DND-41 (cell line): ENCODE measurements at regions not wholly inside any gene's neighbourhood (a gene's known extent, or its start where the extent isn't known, plus 50 kb on each side); places are given as distances from the start of the nearest gene placed in this dataset.

ENCODE experiments used
- ATAC-seq: fragments of 200-7000 bp; cut with Tn5 transposase; 3 replicates; pipeline ENCODE4 v1.9.1; 2021; ENCODE audit warnings: low read depth; ENCODE audit not compliant: insufficient read depth
- DNase-seq: peaks from one replicate; pipeline ENCODE4 v3.0.0-alpha.2; 2020
- H2AFZ ChIP-seq: 2 replicates; pipeline ENCODE4 v1.6.0; 2012; ENCODE audit warnings: low read depth, low read length
- H3K27ac ChIP-seq: 2 replicates; pipeline ENCODE4 v1.5.1; 2012; ENCODE audit warnings: low read length, inconsistent platforms
- H3K27me3 ChIP-seq: fragments of 200-600 bp; sonication (generic); 2 replicates; pipeline ENCODE4 v1.6.0; 2012; ENCODE audit warnings: low read length, mild to moderate bottlenecking, inconsistent platforms; ENCODE audit not compliant: insufficient read depth, poor library complexity
- H3K36me3 ChIP-seq: 2 replicates; pipeline ENCODE4 v1.5.1; 2012; ENCODE audit warnings: low read length, inconsistent platforms; ENCODE audit not compliant: insufficient read depth
- H3K4me1 ChIP-seq: 2 replicates; pipeline ENCODE4 v1.5.1; 2012; ENCODE audit warnings: mild to moderate bottlenecking, low read length; ENCODE audit not compliant: insufficient read depth
- H3K4me2 ChIP-seq: 2 replicates; pipeline ENCODE4 v1.6.0; 2012; ENCODE audit warnings: mild to moderate bottlenecking, moderate library complexity, low read length, inconsistent platforms; ENCODE audit not compliant: insufficient read depth
- H3K4me3 ChIP-seq, 2 experiments: fragments of 200-600 bp in 1 of 2; shearing (Covaris generic) in 1 of 2; 2 replicates each; pipeline ENCODE4 v1.5.1; 2012 to 2016; ENCODE audit warnings: inconsistent platforms in 2 of 2, low read length in 2 of 2, mild to moderate bottlenecking in 2 of 2, low read depth in 1 of 2, moderate library complexity in 1 of 2
- H3K79me2 ChIP-seq: 2 replicates; pipeline ENCODE4 v1.6.0; 2012; ENCODE audit warnings: low read length, inconsistent platforms; ENCODE audit not compliant: insufficient read depth
- H3K9ac ChIP-seq: 2 replicates; pipeline ENCODE4 v1.6.0; 2012; ENCODE audit warnings: low read depth, mild to moderate bottlenecking, inconsistent platforms, low read length, moderate library complexity
- H3K9me3 ChIP-seq: 2 replicates; pipeline ENCODE4 v1.5.1; 2012; ENCODE audit warnings: low read length, moderate library complexity, mild to moderate bottlenecking, inconsistent platforms; ENCODE audit not compliant: insufficient read depth, severe bottlenecking
- H4K20me1 ChIP-seq: 2 replicates; pipeline ENCODE4 v1.6.0; 2012; ENCODE audit warnings: low read length; ENCODE audit not compliant: insufficient read depth
- EZH2 ChIP-seq: IDR thresholded peaks from 3 replicates; pipeline ENCODE4 v1.6.1; 2012; ENCODE audit warnings: borderline replicate concordance, low read depth, mild to moderate bottlenecking, moderate library complexity, low read length, inconsistent platforms; ENCODE audit not compliant: severe bottlenecking
- TF ChIP-seq, protein P1 (sequence below): IDR thresholded peaks from 2 replicates; pipeline ENCODE4 v1.5.1; 2012; ENCODE audit warnings: borderline replicate concordance, low read length, moderate library complexity, mild to moderate bottlenecking; ENCODE audit not compliant: poor library complexity, severe bottlenecking; ENCODE audit errors: extremely low read depth

DNA sequence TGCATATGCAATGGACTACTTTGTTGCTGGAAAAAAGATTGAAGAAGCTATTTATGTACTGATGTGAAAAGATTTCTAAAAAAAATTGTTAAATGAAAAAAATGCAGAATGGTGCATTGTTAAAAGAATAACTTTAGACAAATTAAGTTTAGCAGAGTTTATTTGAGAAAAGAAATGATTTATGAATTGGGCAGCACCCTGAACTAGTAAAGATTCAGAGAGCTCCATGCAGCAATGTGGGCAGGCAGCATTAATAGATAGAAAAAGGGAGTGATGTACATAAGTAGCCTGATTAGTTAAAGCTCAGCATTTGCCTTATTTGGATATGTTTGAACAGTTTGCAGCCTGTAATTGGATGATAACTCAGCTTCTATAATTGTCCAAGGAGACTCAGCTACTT, 677.9 kb upstream of the SEMA6A start:
- H3K9me3 ChIP-seq, result no peaks in the 10 kb centered on the region
- no peaks in the 10 kb centered on the region for H3K36me3 ChIP-seq
- no peaks in the 10 kb centered on the region for H3K4me1 ChIP-seq
- no peaks in the 10 kb centered on the region for H3K27me3 ChIP-seq
- no peak overlapping the region for H3K4me2 ChIP-seq
- no peak overlapping the region for H3K4me3 ChIP-seq
- no peak for TF ChIP-seq EZH2
- TF ChIP-seq, protein P1, sequence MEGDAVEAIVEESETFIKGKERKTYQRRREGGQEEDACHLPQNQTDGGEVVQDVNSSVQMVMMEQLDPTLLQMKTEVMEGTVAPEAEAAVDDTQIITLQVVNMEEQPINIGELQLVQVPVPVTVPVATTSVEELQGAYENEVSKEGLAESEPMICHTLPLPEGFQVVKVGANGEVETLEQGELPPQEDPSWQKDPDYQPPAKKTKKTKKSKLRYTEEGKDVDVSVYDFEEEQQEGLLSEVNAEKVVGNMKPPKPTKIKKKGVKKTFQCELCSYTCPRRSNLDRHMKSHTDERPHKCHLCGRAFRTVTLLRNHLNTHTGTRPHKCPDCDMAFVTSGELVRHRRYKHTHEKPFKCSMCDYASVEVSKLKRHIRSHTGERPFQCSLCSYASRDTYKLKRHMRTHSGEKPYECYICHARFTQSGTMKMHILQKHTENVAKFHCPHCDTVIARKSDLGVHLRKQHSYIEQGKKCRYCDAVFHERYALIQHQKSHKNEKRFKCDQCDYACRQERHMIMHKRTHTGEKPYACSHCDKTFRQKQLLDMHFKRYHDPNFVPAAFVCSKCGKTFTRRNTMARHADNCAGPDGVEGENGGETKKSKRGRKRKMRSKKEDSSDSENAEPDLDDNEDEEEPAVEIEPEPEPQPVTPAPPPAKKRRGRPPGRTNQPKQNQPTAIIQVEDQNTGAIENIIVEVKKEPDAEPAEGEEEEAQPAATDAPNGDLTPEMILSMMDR, result no peak
- H2AFZ ChIP-seq, result no peak overlapping the region
- H4K20me1 ChIP-seq, result no peaks in the 10 kb centered on the region
- H3K9ac ChIP-seq, result no peak overlapping the region
- no peak overlapping the region for H3K27ac ChIP-seq
- DNase-seq (no peak), ATAC-seq (no peak)
- H3K79me2 ChIP-seq, result no peaks in the 10 kb centered on the region

DNA sequence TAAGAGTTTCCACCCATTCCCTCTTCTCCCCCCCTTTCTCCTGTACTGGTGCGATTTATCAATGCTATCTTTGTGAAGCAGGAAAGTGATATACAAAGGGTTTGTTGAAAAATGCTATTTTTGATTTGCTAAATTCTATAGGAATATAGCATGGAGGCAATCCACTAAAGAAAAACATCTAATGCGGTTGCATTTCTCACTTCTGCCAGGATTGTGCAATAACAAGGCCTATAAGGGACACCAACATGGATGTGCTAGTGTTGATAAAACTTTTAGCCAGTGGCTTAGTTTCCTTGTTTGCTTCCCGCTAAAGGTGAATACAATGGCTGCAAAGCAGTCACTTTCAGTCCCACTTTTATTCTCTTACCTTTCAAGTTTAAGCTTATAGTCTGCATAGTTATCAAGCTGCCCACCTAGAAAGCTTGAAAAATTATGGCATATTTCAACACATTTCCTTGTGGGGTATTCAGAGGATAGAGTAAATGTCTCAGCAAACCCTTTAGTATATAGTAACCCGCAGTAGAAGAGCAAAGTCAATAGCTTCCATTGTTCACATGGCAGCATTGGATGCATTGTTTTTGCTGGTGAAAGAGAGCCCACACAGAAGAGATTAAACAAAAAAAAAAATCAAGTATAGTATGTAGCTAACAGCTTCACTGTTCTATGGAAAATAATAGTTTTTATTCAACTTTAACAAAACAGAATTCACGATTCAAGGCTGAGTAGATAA, 674.6 kb upstream of the SEMA6A start:
- Histone ChIP-seq H3K79me2 (no peaks in the 10 kb centered on the region), H4K20me1 (no peaks in the 10 kb centered on the region), H3K9me3 (no peaks in the 10 kb centered on the region), H3K4me2 (no peak overlapping the region), H3K27me3 (no peaks in the 10 kb centered on the region), H3K4me1 (no peaks in the 10 kb centered on the region), H3K27ac (no peak overlapping the region), H2AFZ (no peak overlapping the region), H3K36me3 (no peaks in the 10 kb centered on the region), H3K4me3 (no peak overlapping the region), H3K9ac (no peak overlapping the region)
- TF ChIP-seq, protein P1, result no peak
- no peak for TF ChIP-seq EZH2
- no peak for ATAC-seq
- DNase-seq, result no peak

DNA sequence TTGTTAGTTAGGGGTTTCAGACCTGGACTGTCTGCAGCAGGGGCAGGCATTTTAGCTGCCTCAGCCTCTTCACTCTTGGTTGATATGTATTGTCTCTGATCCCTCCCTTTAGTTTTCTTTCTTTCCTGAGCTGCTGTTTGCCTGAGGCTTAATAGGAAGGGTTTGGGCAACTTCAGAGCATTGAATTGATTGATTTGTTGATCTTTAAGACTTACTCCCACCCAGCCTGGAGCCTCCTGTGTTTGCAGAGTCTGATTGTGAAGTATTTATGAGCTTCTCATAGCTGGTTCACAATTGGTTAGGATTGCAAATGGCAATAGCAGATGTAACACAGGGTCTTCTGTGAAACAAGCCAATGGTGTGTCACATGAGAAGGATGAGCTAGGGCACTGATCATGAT, 671.8 kb upstream of the SEMA6A start:
- no peak overlapping the region for H3K27ac ChIP-seq
- DNase-seq (no peak), ATAC-seq (no peak)
- H3K27me3 ChIP-seq, result no peaks in the 10 kb centered on the region
- no peak overlapping the region for H3K4me2 ChIP-seq
- TF ChIP-seq EZH2, result no peak
- TF ChIP-seq, protein P1, result no peak
- H3K9ac ChIP-seq, result no peak overlapping the region
- no peaks in the 10 kb centered on the region for H3K79me2 ChIP-seq
- H4K20me1 ChIP-seq, result no peaks in the 10 kb centered on the region
- H3K4me1 ChIP-seq, result no peaks in the 10 kb centered on the region
- no peaks in the 10 kb centered on the region for H3K9me3 ChIP-seq
- H3K36me3 ChIP-seq, result no peaks in the 10 kb centered on the region
- H2AFZ ChIP-seq, result no peak overlapping the region
- H3K4me3 ChIP-seq, result no peak overlapping the region

GRCh38 chr5:117245130-117245529, 670.5 kb upstream of the SEMA6A start:
- Histone ChIP-seq H4K20me1 (no peaks in the 10 kb centered on the region), H3K79me2 (no peaks in the 10 kb centered on the region), H3K4me3 (no peak overlapping the region), H3K4me2 (no peak overlapping the region), H3K9me3 (no peaks in the 10 kb centered on the region), H3K36me3 (no peaks in the 10 kb centered on the region), H3K4me1 (no peaks in the 10 kb centered on the region), H3K27ac (no peak overlapping the region), H3K9ac (no peak overlapping the region), H3K27me3 (no peaks in the 10 kb centered on the region), H2AFZ (no peak overlapping the region)
- TF ChIP-seq, protein P1, result no peak
- no peak for TF ChIP-seq EZH2
- ATAC-seq, result no peak
- DNase-seq, result no peak
